ENCODE measurements at regions not wholly inside any gene's neighbourhood (a gene's known extent, or its start where the extent isn't known, plus 50 kb on each side); places are given as distances from the start of the nearest gene placed in this dataset.

DNA sequence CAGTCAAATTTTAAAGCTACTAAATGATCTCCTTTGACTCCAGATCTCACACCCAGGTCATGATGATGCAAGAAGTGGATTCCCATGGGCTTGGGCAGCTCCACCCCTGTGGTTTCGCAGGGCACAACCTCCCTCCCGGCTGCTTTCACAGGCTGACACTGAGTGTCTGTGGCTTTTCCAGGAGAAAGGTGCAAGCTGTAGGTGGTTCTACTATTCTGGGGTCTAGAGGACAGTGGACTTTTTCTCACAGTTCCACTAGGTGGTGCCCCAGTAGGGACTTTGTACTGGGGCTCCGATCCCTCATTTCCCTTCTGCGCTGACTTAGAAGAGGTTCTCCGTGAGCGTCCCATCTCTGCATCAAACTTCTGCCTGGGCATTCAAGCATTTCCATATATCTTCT lies 845.2 kb downstream of the PCDH18 start:
- DNase-seq, result no peak
- H3K9me3 ChIP-seq (replicated peaks in 1 of 3), result no peaks in the 10 kb centered on the region
- WGBS, 4 donors, result 77 to 96% (median 91%) methylated on average over 4 to 6 of the region's 6 CpGs
- no peak overlapping the region for H3K27ac ChIP-seq
- intact Hi-C loops (cut with DNase I), result no loop called here
- H3K36me3 ChIP-seq (replicated peaks in 1 of 2), result no peaks in the 10 kb centered on the region
- TF ChIP-seq POLR2A (IDR thresholded peaks at IDR 0.05) (no peak), CTCF (IDR thresholded peaks at IDR 0.05) (no peak)
- H3K4me1 ChIP-seq (replicated peaks in 1 of 2), result no peaks in the 10 kb centered on the region
- H3K27me3 ChIP-seq, result no peaks in the 10 kb centered on the region
- H3K4me3 ChIP-seq, result no peak overlapping the region

- TF ChIP-seq POLR2A (IDR thresholded peaks at IDR 0.05) (no peak), CTCF (IDR thresholded peaks at IDR 0.05) (no peak)
- Histone ChIP-seq H3K27me3 (no peaks in the 10 kb centered on the region), H3K4me1 (replicated peaks in 1 of 2) (no peaks in the 10 kb centered on the region), H3K9me3 (replicated peaks in 1 of 3) (no peaks in the 10 kb centered on the region), H3K36me3 (replicated peaks in 1 of 2) (no peaks in the 10 kb centered on the region), H3K4me3 (no peak overlapping the region), H3K27ac (no peak overlapping the region)
- DNase-seq, result no peak
- 48 to 60% (median 57%) methylated on average over 1 of the region's 1 CpG for WGBS, 4 donors
- intact Hi-C loops (cut with DNase I), result no loop called here
Measured at GRCh38 chr4:136680761-136681160, 851.5 kb downstream of the PCDH18 start.

GRCh38 chr4:136680271-136680670 lies 852.0 kb downstream of the PCDH18 start:
- Histone ChIP-seq H3K4me1 (replicated peaks in 1 of 2) (no peaks in the 10 kb centered on the region), H3K4me3 (no peak overlapping the region), H3K27ac (no peak overlapping the region), H3K36me3 (replicated peaks in 1 of 2) (no peaks in the 10 kb centered on the region), H3K27me3 (no peaks in the 10 kb centered on the region), H3K9me3 (replicated peaks in 1 of 3) (no peaks in the 10 kb centered on the region)
- intact Hi-C loops (cut with DNase I), result no loop called here
- WGBS, 4 donors, result 80 to 86% (median 82%) methylated on average over 1 of the region's 1 CpG
- DNase-seq, result no peak
- no peak for TF ChIP-seq CTCF (IDR thresholded peaks at IDR 0.05)
- TF ChIP-seq POLR2A (IDR thresholded peaks at IDR 0.05), result no peak

DNA sequence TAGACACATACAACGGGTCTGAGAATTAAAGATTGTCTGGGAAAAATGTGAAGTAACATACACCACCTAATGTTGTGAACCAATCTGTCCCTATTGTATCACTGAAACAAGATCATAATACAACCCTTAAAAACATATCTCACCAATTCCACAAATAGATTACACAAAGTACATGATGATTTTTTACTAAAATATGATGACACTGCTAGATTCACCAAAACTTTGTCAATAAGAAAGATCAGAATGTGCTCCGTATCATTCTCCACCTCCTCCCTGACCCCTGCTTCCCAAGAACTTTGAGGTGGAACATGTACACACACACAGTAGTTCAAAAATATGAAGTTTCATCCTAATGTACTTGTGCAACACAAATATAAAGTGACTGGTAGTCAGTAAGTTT lies 862.0 kb downstream of the PCDH18 start:
- WGBS, 4 donors, result 63 to 86% (median 71%) methylated on average over 2 of the region's 2 CpGs
- Histone ChIP-seq H3K36me3 (replicated peaks in 1 of 2) (no peaks in the 10 kb centered on the region), H3K4me1 (replicated peaks in 1 of 2) (no peaks in the 10 kb centered on the region), H3K9me3 (replicated peaks in 1 of 3) (no peaks in the 10 kb centered on the region), H3K27ac (no peak overlapping the region), H3K4me3 (no peak overlapping the region), H3K27me3 (no peaks in the 10 kb centered on the region)
- intact Hi-C loops (cut with DNase I), result no loop called here
- no peak for DNase-seq
- no peak for TF ChIP-seq POLR2A (IDR thresholded peaks at IDR 0.05)
- TF ChIP-seq CTCF (IDR thresholded peaks at IDR 0.05), result no peak
